Activated naive CD8-positive, alpha-beta T cell treated with anti-CD3 and anti-CD28 coated beads, Interleukin-2, amount 50 U/mL, for 24 hours (primary cell): ENCODE measurements at regions not wholly inside any gene's neighbourhood (a gene's known extent, or its start where the extent isn't known, plus 50 kb on each side); places are given as distances from the start of the nearest gene placed in this dataset.
"Not testable (repeated sequence)": the region's sequence is repeated elsewhere in the genome, so short reads cannot be mapped to it uniquely, and the experiment has no call there.

ENCODE experiments used
- ATAC-seq: fragments of 150-1000 bp; cut with Tn5 transposase; one replicate; pipeline ENCODE4 v1.10.0; 2021
- DNase-seq: peaks from one replicate; pipeline ENCODE4 v3.0.0; 2021
- H3K27ac Mint-ChIP-seq: one replicate; pipeline ENCODE4 v1.8.0; 2021; ENCODE audit warnings: mild to moderate bottlenecking, mixed read lengths
- H3K27me3 Mint-ChIP-seq: one replicate; pipeline ENCODE4 v1.8.0; 2021; ENCODE audit warnings: mixed read lengths
- H3K36me3 Mint-ChIP-seq: one replicate; pipeline ENCODE4 v1.8.0; 2021; ENCODE audit warnings: low read depth, mixed read lengths
- H3K4me1 Mint-ChIP-seq: one replicate; pipeline ENCODE4 v1.8.0; 2021; ENCODE audit warnings: mixed read lengths
- H3K4me3 Mint-ChIP-seq: one replicate; pipeline ENCODE4 v1.8.0; 2021; ENCODE audit warnings: mild to moderate bottlenecking, moderate library complexity, mixed read lengths
- H3K9me3 Mint-ChIP-seq: one replicate; pipeline ENCODE4 v1.8.0; 2021; ENCODE audit warnings: mixed read lengths

DNA sequence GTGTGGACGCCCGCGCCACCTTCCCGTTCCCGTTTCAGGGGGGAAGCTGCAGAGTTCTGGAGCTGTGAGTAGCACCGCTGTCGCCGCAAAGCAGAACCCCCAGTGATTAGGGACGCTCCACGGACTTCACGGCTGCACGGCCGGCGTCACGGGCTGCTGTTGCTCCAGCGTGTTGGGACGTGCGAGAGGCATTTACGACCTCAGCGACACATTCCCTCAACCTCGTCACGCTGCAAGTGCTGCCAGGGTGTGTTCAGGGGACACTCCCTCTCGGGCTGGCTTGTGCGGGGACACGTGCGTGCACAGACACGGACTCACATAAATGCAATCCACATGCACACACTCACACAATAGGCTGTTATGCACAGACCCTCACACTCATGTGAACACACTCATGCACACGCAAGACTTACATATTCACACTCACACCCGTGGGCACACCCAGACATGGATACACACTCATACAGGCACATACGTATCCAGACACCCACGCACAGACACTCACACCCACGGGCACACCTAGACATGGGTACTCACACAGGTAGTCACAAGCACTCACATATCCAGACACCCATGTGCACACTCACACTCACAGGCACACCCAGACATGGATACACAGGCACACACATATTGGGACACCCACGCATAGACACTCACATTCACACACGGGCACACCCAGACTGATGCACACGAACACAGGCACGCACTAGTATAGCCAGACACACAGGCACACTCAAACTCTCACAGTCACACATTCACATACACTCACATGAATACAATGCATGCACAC is 198.0 kb upstream of the ZNF469 start:
- not testable (repeated sequence) for H3K36me3 Mint-ChIP-seq, ATAC-seq, H3K4me1 Mint-ChIP-seq, DNase-seq, H3K4me3 Mint-ChIP-seq, H3K27ac Mint-ChIP-seq, H3K9me3 Mint-ChIP-seq, H3K27me3 Mint-ChIP-seq

DNA sequence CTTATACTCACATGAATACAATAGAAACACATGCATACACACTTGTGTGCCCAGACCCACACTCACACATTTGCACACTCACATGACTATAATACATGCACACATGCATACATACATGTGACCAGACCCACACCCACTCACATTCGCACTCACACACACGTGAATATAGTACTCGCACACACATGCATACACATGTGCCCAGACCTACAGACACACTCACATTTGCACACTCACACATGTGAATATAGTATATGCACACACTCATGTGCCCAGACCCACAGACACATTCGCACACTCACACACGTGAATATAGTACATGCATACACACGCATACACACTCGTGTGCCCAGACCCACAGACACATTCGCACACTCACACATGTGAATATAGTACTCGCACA is 197.4 kb upstream of the ZNF469 start:
- H3K9me3 Mint-ChIP-seq, H3K36me3 Mint-ChIP-seq, H3K27me3 Mint-ChIP-seq, H3K4me1 Mint-ChIP-seq, H3K4me3 Mint-ChIP-seq, DNase-seq, H3K27ac Mint-ChIP-seq, ATAC-seq: not testable (repeated sequence)

DNA sequence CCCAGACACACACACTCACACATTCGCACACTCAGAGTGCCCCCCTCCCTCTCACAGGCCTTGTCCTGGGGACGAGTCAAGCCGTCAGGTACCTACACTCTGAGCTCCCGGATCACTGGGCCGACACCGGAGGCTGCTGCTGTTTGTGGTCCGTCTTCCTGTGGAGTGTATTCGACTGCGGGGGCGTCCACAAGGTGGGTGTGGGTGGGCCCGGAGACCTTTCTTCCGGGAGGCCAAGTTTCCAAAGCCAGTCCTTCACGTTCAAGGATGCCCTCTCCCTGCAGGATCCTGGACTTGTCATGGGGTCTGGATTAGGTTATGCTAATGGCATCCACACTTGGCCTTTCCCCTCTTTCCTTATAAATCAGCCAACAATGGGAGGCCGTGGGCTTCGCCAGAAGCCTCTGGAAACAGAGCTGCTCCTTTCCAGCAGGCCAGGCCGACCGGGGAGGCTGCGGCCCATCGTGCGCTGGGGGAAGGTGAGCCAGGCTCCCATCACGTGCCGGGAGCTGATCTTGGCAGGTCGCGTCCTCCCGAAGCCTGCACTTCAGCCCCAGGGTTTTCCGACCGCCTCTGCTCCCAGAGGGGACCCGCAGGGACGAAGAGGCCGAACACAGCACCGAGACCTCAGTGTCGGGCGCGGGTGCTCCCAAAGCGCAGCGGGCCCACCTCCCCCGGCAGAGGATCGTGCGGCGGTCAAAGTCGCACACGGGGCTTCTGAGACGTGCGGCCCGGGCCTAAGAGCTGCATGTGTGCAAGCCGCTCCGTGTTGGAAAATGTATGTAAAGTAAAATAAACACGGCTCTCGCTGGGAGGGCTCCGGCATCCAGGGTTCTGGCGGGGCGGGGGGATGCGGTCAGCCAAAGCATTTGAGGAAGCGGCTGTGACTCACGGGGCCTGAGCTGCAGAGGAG is 196.5 kb upstream of the ZNF469 start:
- not testable (repeated sequence) for H3K9me3 Mint-ChIP-seq, H3K36me3 Mint-ChIP-seq, H3K4me1 Mint-ChIP-seq, H3K27ac Mint-ChIP-seq, DNase-seq, H3K4me3 Mint-ChIP-seq, ATAC-seq, H3K27me3 Mint-ChIP-seq

DNA sequence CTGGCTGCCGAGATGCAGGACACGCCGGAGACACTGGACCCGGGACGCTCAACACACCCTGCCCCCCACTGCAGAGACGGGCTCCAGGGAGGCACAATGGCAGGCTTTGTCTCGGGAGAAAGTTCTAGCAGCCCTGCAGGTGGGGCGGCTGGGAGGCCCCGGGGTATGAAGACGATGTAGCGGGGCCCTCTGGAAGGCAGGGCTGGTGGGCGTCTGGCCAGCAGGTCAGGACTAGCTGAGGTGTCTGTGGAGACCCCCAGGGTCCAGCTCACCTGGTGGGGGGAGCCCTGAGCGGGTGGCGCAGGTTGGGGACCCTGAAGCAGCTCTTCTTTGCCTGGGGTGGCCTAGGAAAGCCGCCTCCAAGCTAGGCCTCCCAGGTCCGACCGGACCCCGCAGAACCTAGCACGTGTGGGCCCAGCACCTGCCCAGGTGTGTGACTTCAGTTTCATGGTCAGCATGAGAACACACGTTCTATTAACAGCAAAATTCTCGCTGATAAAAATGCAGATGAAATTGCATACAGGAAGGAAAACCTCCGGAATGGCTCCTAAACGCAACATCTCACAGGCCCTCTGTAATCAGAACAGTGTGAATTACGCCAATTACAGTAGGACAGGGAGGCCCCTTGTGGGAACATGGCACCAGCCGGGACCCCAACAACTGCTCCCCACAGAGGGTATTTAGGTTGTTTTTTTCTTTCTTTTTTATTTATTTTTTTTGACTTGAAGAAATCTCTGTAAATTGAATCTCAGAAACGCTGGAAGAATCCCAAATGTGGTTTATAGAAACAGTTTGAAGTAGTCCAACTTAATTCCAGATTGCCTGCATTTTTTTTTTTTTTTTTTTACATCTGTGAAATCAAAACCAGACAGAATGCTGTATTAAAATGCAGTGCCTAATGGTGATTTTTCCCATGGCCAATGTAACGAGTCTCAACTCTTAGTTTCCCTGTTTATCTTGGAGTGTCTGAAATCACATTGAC is 195.6 kb upstream of the ZNF469 start:
- H3K9me3 Mint-ChIP-seq, H3K4me3 Mint-ChIP-seq, H3K27ac Mint-ChIP-seq, H3K4me1 Mint-ChIP-seq, ATAC-seq, H3K27me3 Mint-ChIP-seq, DNase-seq, H3K36me3 Mint-ChIP-seq: not testable (repeated sequence)

DNA sequence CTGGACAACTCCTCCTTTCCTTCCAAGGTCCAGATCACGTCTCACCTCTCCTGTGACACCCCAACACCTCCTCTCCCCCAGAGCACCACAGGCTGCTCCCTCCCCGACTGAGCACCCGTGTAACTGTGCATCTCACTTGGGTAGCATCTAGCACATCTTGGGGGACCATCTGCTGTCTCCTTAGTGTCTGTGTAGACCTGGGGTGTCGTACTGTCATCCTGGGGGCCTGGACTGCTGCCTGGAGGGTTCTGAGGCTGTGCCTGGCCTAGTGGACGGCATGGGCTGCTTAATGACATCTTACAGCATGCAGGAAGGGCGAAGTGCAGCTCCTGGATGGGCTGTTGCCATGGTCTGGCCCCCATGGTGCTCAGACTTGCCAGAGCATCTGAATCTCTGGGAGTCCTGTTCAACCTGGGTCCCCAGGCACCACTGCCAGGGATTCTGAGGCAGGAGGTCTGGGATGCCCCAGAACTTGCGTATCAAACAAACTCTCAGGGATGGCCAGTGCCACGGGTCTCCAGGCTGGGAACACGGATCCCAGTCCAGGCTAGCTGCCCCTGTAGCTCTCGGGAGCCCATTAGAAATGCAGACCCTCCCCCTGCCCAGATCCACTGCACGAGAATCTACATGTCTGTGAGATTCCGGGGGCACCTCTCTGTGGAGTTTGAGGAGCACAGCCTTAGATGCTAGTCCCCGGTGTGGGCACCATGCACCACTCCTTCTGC is 194.4 kb upstream of the ZNF469 start:
- H3K9me3 Mint-ChIP-seq: peaks cover 11% of the 10 kb centered on the region
- H3K27me3 Mint-ChIP-seq, ATAC-seq, H3K27ac Mint-ChIP-seq, H3K36me3 Mint-ChIP-seq, DNase-seq, H3K4me3 Mint-ChIP-seq, H3K4me1 Mint-ChIP-seq: not testable (repeated sequence)

DNA sequence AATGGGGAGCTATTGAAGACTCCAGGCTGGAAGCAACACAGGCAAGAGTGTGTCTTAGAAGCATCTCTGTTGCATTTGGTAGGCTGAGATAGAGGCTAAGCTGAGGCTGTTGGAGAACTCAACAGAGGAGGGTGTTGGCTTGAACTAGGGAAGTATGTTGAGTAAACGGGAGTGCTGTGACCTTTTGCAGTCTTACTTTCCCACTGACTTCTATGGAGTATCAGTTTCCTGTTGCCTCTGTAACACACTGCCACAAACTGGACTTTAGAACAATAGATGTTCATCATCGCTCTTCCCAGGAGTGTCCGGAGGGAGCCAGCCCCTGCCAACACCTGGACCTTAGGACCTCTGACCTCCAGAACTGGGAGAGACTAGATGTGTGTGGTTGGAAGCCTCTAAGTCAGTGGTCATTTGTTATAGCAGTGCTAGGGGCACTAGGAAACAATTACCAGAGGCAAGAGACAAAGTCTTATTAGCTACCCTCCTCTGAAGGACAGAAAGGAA is 192.1 kb upstream of the ZNF469 start:
- not testable (repeated sequence) for DNase-seq, H3K36me3 Mint-ChIP-seq, H3K27ac Mint-ChIP-seq, H3K9me3 Mint-ChIP-seq, H3K27me3 Mint-ChIP-seq, ATAC-seq, H3K4me1 Mint-ChIP-seq, H3K4me3 Mint-ChIP-seq

DNA sequence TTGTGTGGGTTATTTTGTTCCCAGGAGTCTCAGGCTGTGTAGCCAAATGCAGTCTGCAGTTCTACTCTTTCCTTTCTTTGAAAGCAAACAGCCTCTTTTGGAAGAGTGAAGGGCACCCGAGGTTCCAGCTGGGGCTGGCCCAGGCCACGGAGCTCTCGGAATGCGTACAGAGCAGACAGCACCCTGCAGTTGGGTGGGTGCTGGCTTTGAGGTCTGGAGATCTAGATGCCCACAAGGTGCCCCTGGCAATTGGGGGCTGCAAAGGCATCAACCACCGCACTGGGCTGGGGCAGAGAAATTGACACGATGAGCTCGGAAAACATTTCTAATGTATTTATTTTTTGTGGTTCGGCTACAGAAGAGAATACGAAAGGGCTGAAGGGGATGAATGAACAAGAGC is 191.6 kb upstream of the ZNF469 start:
- not testable (repeated sequence) for ATAC-seq, H3K4me1 Mint-ChIP-seq, H3K9me3 Mint-ChIP-seq, H3K27ac Mint-ChIP-seq, H3K4me3 Mint-ChIP-seq, H3K36me3 Mint-ChIP-seq, DNase-seq, H3K27me3 Mint-ChIP-seq

DNA sequence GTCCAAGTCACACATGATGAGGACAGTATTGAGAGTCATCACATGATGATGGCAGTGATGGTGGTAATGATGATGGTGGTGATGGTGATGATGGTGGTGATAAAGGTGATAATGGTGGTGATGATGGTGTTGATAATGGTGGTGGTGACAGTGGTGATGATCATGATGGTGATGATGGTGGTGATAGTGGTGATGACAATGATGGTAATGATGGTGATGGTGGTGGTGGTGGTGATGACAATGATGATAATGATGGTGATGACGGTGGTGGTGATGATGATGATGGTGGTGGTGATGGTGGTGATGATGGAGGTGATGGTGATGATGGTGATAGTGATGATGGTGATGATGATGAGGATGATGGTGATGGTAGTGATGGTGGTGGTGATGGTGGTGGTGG is 190.2 kb upstream of the ZNF469 start:
- Mint-ChIP-seq H3K4me3 (no peak overlapping the region), H3K36me3 (peaks cover 3% of the 10 kb centered on the region), H3K27ac (peak overlapping the region; percentile 47), H3K9me3 (peaks cover 5% of the 10 kb centered on the region), H3K27me3 (no peaks in the 10 kb centered on the region), H3K4me1 (no peaks in the 10 kb centered on the region)
- ATAC-seq: no peak
- DNase-seq: no peak

DNA sequence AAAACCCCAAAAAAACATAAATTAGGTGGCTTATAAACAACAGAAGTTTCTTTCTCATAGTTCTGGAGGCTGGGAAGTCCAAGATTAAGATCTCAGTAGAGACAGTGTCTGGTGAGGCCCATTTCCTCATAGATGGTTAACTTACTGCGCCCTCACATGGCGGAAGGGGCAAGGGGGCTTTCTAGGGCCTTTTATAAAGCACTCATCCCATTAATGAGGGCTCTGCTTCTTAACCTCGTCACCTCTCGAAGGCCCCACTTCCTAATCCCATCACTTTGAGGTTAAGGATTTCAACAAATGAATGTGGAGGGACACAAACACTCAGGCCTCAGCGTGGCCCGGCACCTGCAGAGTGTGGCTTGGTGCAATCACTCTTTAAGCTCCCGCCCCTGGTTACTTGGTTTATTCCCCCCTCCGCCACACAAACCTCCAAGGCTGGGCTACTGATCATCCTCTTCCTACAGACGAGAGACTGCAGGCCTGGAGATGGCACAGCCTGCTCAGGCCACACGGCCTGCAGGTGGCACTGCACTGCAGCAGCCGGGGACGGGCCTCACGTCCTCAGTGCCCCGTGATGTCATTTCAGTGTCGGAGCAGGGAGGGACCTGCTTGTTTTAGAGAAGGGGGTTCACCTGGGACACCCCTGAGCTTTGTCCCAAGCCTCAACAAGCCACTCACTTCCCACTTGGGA is 188.9 kb upstream of the ZNF469 start:
- H3K4me3 Mint-ChIP-seq: not testable (repeated sequence)

DNA sequence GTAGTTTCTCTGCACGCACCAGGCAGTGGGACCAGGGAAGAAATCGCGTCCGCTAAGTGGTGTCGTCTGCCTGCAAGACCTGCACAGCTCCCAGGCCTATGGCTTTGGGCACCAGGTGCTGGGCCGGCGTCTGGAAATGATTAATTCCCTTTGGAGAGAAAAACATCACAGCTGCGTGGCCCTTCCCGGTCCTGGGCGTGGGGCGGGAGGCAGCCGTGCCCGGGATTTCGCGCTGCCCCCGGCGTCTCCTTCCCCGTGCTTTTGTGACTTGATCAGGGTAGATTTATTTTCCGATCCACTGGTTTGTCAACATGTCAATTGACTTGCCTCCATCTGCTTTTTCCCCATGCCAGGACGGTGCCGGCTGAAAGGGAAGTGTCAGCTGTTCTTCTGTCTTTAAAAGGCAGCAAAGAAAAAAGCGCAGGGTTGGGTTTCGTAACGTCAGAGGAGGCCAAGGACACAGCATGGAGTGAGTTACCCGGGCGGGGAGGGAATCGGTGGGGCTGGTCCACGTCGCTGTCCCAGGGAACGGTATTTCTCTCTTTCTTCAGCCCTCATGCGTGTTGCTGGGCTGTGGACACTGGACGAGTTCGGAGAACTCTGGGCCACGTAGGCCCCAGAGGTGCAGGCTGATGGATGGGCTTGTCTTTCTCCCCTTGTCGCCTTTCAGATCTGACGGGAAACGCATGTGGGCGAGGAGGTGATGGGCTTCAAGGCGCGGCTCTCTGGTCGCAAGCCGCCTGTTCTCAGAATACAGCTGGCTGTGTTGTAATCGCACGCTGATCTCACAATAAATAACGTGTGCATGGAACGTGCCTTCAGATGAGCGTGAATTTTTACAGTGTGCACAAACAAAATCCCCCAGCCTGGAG is 188.1 kb upstream of the ZNF469 start:
- ATAC-seq (no peak), DNase-seq (no peak)
- no peaks in the 10 kb centered on the region for H3K4me1 Mint-ChIP-seq
- H3K9me3 Mint-ChIP-seq: peaks cover 5% of the 10 kb centered on the region
- no peak overlapping the region for H3K4me3 Mint-ChIP-seq
- peaks cover 3% of the 10 kb centered on the region for H3K36me3 Mint-ChIP-seq
- no peaks in the 10 kb centered on the region for H3K27me3 Mint-ChIP-seq
- H3K27ac Mint-ChIP-seq: no peak overlapping the region

More for the DNA sequence above, 188.9 kb upstream of the ZNF469 start:
- H3K4me1 Mint-ChIP-seq, H3K27me3 Mint-ChIP-seq, H3K27ac Mint-ChIP-seq, H3K36me3 Mint-ChIP-seq, H3K9me3 Mint-ChIP-seq: not testable (repeated sequence)
- DNase-seq (peak; percentile 42), ATAC-seq (peak; percentile 77)

DNA sequence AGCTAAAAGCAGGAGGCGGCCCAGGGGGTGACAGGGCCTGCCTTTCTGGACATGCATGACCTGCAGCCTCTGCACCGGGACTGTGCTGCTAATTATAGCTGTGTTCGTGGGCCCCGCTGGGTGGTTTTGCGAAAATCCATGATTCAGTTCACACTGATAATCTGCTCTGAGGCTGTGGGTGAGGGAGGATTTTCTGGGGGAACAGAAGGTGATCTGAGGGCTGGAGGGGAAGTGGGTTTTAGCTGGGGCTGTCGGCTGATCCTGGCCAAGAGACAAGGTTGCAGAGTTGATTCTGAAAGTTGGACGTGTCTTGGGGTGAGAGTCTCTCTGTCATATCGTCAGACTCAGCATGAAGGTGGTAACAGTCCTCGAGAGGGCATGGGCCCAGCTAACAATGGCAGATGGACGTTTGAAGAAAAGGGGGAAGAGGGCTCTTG is 187.5 kb upstream of the ZNF469 start:
- ATAC-seq (no peak), DNase-seq (no peak)
- H3K4me3 Mint-ChIP-seq: no peak overlapping the region

DNA sequence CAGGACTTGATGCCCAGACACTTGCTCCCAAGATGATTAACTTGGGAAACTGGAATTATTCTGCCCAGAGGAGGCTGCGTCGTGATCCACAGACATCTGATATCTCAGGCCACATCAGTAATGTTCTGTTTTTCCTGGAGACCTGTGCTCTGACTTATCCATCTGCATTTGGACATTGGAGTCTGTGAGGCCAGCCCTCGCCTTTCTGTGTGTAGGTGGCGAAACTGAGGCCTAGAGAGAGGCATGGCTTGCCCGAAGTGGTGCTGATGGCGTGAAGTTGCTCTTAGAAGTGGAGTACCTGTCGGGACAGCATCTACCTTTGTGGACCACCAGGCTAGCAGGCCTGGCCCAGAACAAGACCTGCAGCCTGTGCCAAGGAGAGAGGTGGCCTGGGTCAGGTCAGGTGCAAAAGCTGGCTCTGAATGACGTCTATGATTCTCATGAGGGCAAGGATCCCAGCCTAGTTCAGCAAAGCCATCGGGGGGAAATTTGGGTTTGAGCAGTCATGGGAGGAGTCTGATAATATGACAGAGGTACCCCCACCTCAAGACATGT is 186.8 kb upstream of the ZNF469 start:
- Mint-ChIP-seq H3K36me3 (peaks cover 3% of the 10 kb centered on the region), H3K4me1 (no peaks in the 10 kb centered on the region), H3K4me3 (no peak overlapping the region), H3K27ac (no peak overlapping the region), H3K9me3 (peaks cover 5% of the 10 kb centered on the region), H3K27me3 (no peaks in the 10 kb centered on the region)
- ATAC-seq (no peak), DNase-seq (no peak)

More for the DNA sequence above, 187.5 kb upstream of the ZNF469 start:
- Mint-ChIP-seq H3K27me3 (no peaks in the 10 kb centered on the region), H3K9me3 (peaks cover 5% of the 10 kb centered on the region), H3K36me3 (peaks cover 3% of the 10 kb centered on the region), H3K27ac (no peak overlapping the region), H3K4me1 (no peaks in the 10 kb centered on the region)
